ENCODE measurements at regions not wholly inside any gene's neighbourhood (a gene's known extent, or its start where the extent isn't known, plus 50 kb on each side); places are given as distances from the start of the nearest gene placed in this dataset.

DNA sequence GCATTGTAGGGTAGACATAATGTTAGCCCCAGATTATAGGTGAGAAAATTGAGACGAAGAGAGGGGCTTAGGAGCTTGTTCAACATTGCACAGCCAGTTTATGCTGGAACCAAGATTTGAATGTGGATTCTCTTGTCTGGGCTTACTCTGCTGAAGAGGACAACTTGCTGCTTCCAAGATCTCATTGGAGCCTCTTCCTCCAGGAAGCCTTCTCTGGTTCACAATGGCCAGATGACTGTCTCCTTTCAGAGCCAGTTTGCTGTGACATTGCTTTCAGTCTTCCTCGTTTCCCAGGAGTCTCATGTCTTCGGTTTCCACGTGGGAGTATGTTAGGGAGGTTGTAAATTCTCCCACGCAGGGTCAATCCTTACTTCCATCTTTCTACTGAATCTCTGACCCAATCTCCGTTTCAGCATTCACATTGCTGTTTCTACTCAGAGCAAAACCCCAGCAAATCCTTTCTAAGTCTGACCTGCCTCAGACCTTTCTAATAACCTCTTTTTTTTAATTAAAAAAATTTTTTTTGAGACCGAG lies 62.2 kb upstream of the LHX5 start:
- TF ChIP-seq, protein P1, sequence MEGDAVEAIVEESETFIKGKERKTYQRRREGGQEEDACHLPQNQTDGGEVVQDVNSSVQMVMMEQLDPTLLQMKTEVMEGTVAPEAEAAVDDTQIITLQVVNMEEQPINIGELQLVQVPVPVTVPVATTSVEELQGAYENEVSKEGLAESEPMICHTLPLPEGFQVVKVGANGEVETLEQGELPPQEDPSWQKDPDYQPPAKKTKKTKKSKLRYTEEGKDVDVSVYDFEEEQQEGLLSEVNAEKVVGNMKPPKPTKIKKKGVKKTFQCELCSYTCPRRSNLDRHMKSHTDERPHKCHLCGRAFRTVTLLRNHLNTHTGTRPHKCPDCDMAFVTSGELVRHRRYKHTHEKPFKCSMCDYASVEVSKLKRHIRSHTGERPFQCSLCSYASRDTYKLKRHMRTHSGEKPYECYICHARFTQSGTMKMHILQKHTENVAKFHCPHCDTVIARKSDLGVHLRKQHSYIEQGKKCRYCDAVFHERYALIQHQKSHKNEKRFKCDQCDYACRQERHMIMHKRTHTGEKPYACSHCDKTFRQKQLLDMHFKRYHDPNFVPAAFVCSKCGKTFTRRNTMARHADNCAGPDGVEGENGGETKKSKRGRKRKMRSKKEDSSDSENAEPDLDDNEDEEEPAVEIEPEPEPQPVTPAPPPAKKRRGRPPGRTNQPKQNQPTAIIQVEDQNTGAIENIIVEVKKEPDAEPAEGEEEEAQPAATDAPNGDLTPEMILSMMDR (IDR thresholded peaks at IDR 0.05) = no peak
- no peak for TF ChIP-seq POLR2A (IDR thresholded peaks at IDR 0.05)
